ENCODE measurements at regions not wholly inside any gene's neighbourhood (a gene's known extent, or its start where the extent isn't known, plus 50 kb on each side); places are given as distances from the start of the nearest gene placed in this dataset.

DNA sequence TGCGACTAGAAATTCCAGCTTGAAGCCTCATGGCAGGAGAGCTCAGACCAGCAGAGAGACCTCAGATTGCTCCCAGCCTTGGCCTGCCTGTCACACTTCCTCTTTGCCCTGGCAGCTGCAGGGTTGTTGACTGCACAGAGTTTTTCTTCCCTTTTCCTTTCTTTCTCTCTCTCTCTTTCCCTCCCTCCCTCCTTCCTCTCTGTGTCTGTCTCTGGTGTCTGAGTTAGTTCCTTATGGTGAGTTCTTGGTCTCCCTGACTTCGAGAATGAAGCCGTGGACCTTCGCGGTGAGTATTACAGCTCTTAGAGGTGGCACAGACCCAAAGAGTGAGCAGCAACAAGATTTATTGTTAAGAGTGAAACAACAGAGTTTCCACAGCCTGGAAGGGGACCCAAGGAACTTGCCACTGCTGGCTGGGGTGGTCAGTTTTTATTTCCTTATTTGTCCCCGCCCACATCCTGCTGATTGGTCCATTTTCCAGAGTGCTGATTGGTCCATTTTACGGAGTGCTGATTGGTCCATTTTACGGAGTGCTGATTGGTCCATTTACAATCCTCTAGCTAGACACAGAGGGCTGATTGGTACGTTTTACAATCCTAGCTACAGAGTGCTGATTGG is 266.3 kb downstream of the RPS24 start:
- intact Hi-C loops (cut with DNase I): loop anchor here in 1 of 3 donors (10.0 kb wide), 1 partner anchor 895 kb away; no protein-coding TSS in a partner anchor
- Histone ChIP-seq H3K36me3 (no peaks in the 10 kb centered on the region), H3K4me1 (peaks cover 0 to 11% (median 0%) of the 10 kb centered on the region in 3 donors), H3K9me3 (no peaks in the 10 kb centered on the region), H3K4me3 (no peak overlapping the region), H3K27ac (peak overlapping the region in 2 of 4 donors; percentile 41 to 60), H3K27me3 (no peaks in the 10 kb centered on the region)
- no peak for TF ChIP-seq CTCF (IDR thresholded peaks at IDR 0.05)
- no peak for ATAC-seq
- no peak for FAIRE-seq
- DNase-seq: no peak
- WGBS, 2 donors: 85 to 87% methylated on average over 9 of the region's 9 CpGs

GRCh38 chr10:78300526-78300925 is 266.9 kb downstream of the RPS24 start:
- no peaks in the 10 kb centered on the region for H3K27me3 ChIP-seq
- ATAC-seq (no peak), DNase-seq (no peak), FAIRE-seq (no peak)
- WGBS, 2 donors: 88 to 95% methylated on average over 2 of the region's 2 CpGs
- H3K4me3 ChIP-seq: no peak overlapping the region
- no peak overlapping the region for H3K27ac ChIP-seq
- no peak for TF ChIP-seq CTCF (IDR thresholded peaks at IDR 0.05)
- H3K36me3 ChIP-seq: no peaks in the 10 kb centered on the region
- H3K4me1 ChIP-seq: peaks cover 0 to 11% (median 0%) of the 10 kb centered on the region in 3 donors
- no peaks in the 10 kb centered on the region for H3K9me3 ChIP-seq
- intact Hi-C loops (cut with DNase I): no loop called here

GRCh38 chr10:78301481-78301880 is 267.8 kb downstream of the RPS24 start:
- Histone ChIP-seq H3K27me3 (no peaks in the 10 kb centered on the region), H3K36me3 (no peaks in the 10 kb centered on the region), H3K9me3 (no peaks in the 10 kb centered on the region), H3K4me1 (peaks cover 0 to 11% (median 0%) of the 10 kb centered on the region in 3 donors), H3K27ac (no peak overlapping the region), H3K4me3 (no peak overlapping the region)
- DNase-seq: no peak
- WGBS, 2 donors: 84% methylated on average over 10 of the region's 10 CpGs
- no peak for TF ChIP-seq CTCF (IDR thresholded peaks at IDR 0.05)
- no peak for ATAC-seq
- intact Hi-C loops (cut with DNase I): no loop called here
- no peak for FAIRE-seq

- intact Hi-C loops (cut with DNase I): no loop called here
- no peaks in the 10 kb centered on the region for H3K36me3 ChIP-seq
- H3K9me3 ChIP-seq: no peaks in the 10 kb centered on the region
- no peaks in the 10 kb centered on the region for H3K27me3 ChIP-seq
- H3K27ac ChIP-seq: peak overlapping the region; percentile 90 to 93 (median 92)
- peak overlapping the region in 3 of 4 donors; percentile 38 to 59 (median 47) for H3K4me3 ChIP-seq
- ATAC-seq (no peak), FAIRE-seq (no peak), DNase-seq (no peak)
- no peak for TF ChIP-seq CTCF (IDR thresholded peaks at IDR 0.05)
- peaks cover 0 to 11% (median 0%) of the 10 kb centered on the region in 3 donors for H3K4me1 ChIP-seq
- WGBS, 2 donors: 79 to 80% methylated on average over 11 of the region's 11 CpGs
Measured at GRCh38 chr10:78301891-78302738, 268.5 kb downstream of the RPS24 start.

GRCh38 chr10:78302739-78302988 is 269.0 kb downstream of the RPS24 start:
- no peaks in the 10 kb centered on the region for H3K36me3 ChIP-seq
- no peaks in the 10 kb centered on the region for H3K27me3 ChIP-seq
- H3K27ac ChIP-seq: peak overlapping the region; percentile 90 to 93 (median 92)
- no peaks in the 10 kb centered on the region for H3K9me3 ChIP-seq
- 1 to 2% methylated on average over 3 of the region's 3 CpGs for WGBS, 2 donors
- no peak for ATAC-seq
- intact Hi-C loops (cut with DNase I): no loop called here
- FAIRE-seq: no peak
- peak overlapping the region; percentile 26 to 59 (median 42) for H3K4me3 ChIP-seq
- no peak for DNase-seq
- peaks cover 0 to 11% (median 0%) of the 10 kb centered on the region in 3 donors for H3K4me1 ChIP-seq
- TF ChIP-seq CTCF (IDR thresholded peaks at IDR 0.05): no peak

Measured in pancreas (tissue), 10 donors.